ENCODE measurements at regions not wholly inside any gene's neighbourhood (a gene's known extent, or its start where the extent isn't known, plus 50 kb on each side); places are given as distances from the start of the nearest gene placed in this dataset.

DNA sequence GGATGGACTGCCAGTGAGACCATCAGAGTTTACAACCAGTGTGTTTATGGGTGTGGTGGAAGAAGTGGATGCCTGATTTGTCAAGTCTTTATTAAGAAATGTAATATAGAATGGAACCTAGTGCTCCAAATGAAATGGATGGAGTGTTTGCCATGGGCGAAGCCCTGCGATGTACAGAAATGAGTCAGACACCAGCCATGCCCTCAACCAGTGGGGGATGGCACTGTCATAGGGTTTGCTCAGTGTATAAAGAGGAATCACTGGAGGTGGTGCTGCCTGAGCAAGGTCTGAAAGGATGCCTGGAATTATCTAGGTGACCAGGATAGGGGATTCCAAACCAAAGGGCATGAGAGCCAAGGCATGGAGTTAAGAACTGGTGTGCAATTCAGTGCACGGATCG lies 120.9 kb upstream of the MTNR1B start:
- Histone ChIP-seq H3K27ac (no peak overlapping the region), H3K36me3 (no peaks in the 10 kb centered on the region), H3K27me3 (no peaks in the 10 kb centered on the region), H3K4me3 (no peak overlapping the region), H3K4me1 (peaks cover 5 to 64% (median 34%) of the 10 kb centered on the region in 4 donors), H3K9me3 (no peaks in the 10 kb centered on the region)
- in situ Hi-C loops (cut with MboI; ENCODE audit: low pct_ligation_motif_present in 1 of 4, low pct_unique_long_range_greater_than_20kb in 1 of 4, low sequenced_read_pairs in 3 of 4) (no loop called here), intact Hi-C loops (cut with DNase I; ENCODE audit: low total_unique reads) (no loop called here)
- TF ChIP-seq POLR2AphosphoS5 (IDR thresholded peaks at IDR 0.05) (no peak), POLR2A (IDR thresholded peaks at IDR 0.05) (no peak), EP300 (IDR thresholded peaks at IDR 0.05; ENCODE audit: low read depth) (no peak)
- TF ChIP-seq, protein P1, sequence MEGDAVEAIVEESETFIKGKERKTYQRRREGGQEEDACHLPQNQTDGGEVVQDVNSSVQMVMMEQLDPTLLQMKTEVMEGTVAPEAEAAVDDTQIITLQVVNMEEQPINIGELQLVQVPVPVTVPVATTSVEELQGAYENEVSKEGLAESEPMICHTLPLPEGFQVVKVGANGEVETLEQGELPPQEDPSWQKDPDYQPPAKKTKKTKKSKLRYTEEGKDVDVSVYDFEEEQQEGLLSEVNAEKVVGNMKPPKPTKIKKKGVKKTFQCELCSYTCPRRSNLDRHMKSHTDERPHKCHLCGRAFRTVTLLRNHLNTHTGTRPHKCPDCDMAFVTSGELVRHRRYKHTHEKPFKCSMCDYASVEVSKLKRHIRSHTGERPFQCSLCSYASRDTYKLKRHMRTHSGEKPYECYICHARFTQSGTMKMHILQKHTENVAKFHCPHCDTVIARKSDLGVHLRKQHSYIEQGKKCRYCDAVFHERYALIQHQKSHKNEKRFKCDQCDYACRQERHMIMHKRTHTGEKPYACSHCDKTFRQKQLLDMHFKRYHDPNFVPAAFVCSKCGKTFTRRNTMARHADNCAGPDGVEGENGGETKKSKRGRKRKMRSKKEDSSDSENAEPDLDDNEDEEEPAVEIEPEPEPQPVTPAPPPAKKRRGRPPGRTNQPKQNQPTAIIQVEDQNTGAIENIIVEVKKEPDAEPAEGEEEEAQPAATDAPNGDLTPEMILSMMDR (IDR thresholded peaks at IDR 0.05): no peak
- WGBS, 2 donors (ENCODE audit: low coverage in 1 of 2): 88 to 96% methylated on average over 4 of the region's 4 CpGs
- DNase-seq: no peak

DNA sequence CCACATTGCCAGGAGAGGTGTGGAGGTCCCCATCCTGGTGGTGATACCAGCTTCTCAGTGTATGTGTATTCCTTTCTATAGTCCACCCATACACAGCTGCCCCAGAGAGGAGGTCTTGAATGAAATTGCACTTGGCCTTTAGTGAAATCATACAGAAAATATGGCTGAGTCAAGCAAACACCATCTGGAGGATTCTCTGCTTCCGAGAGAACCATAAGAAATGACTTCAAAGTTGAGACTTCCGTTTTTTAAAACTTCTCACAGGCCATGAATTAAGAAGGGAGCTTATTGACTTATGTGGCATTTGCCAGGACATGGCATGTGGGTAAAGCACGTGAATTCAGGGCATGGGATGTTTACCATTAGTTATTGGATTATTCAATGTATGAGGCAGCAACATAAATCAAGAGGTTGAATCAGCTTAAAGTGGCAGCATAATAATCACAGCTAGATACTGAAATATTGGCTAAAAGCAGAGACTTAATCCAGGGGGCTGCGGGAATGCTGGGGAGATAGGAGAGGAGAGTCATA lies 119.1 kb upstream of the MTNR1B start:
- in situ Hi-C loops (cut with MboI; ENCODE audit: low pct_ligation_motif_present in 1 of 4, low pct_unique_long_range_greater_than_20kb in 1 of 4, low sequenced_read_pairs in 3 of 4) (no loop called here), intact Hi-C loops (cut with DNase I; ENCODE audit: low total_unique reads) (no loop called here)
- H3K27ac ChIP-seq: no peak overlapping the region
- WGBS, 2 donors (ENCODE audit: low coverage in 1 of 2): 73 to 76% methylated on average over 3 to 4 of the region's 4 CpGs
- no peak for DNase-seq
- H3K9me3 ChIP-seq: no peaks in the 10 kb centered on the region
- no peak overlapping the region for H3K4me3 ChIP-seq
- H3K27me3 ChIP-seq: no peaks in the 10 kb centered on the region
- TF ChIP-seq POLR2AphosphoS5 (IDR thresholded peaks at IDR 0.05) (no peak), EP300 (IDR thresholded peaks at IDR 0.05; ENCODE audit: low read depth) (no peak), POLR2A (IDR thresholded peaks at IDR 0.05) (no peak)
- TF ChIP-seq, protein P1 (IDR thresholded peaks at IDR 0.05): no peak
- no peaks in the 10 kb centered on the region for H3K36me3 ChIP-seq
- H3K4me1 ChIP-seq: peaks cover 3 to 49% (median 32%) of the 10 kb centered on the region in 4 donors

DNA sequence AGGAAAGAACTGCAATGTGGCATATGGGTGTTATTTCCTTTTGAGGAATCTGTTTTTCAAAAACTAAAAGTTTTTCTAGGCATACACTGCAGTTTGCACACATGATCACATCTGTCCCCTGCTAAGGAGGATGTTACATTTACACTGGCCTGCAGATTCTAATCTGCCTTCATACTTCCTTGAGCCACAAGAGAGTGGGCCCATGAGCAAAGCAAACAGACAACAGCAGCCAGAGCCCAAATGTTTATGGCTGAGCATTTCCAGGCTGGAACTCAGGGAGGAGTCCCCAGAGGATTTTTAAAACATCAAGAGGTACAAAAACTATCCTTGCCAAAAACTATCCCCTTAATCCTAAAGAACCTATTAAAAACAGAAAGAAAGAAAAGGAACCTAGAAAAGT lies 117.2 kb upstream of the MTNR1B start:
- no peaks in the 10 kb centered on the region for H3K9me3 ChIP-seq
- in situ Hi-C loops (cut with MboI; ENCODE audit: low pct_ligation_motif_present in 1 of 4, low pct_unique_long_range_greater_than_20kb in 1 of 4, low sequenced_read_pairs in 3 of 4): no loop called here
- intact Hi-C loops (cut with DNase I; ENCODE audit: low total_unique reads): no loop called here

DNA sequence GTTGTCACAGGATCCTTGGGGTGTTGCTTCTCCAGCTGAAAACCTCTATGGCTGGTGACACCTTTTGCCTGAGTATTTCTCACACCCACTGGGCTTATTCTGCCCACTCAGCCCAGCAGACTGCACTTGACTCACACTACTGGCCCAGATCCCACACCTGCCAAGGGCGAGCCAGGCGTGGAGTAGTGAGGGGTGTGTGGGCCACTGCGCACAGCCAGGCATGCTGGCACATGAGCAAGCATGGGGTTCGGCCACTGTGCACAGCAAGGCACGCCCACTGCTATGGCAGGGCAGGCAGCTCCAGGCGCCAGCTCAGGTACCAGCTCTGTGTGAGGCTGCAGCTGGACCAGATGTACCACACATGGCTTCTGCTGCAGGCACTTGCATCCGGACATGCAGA lies 116.5 kb upstream of the MTNR1B start:
- DNase-seq: peak; percentile 75
- Histone ChIP-seq H3K27ac (no peak overlapping the region), H3K36me3 (no peaks in the 10 kb centered on the region), H3K4me3 (no peak overlapping the region), H3K4me1 (peaks cover 3 to 40% (median 12%) of the 10 kb centered on the region in 4 donors), H3K9me3 (no peaks in the 10 kb centered on the region), H3K27me3 (no peaks in the 10 kb centered on the region)
- intact Hi-C loops (cut with DNase I; ENCODE audit: low total_unique reads) (no loop called here), in situ Hi-C loops (cut with MboI; ENCODE audit: low pct_ligation_motif_present in 1 of 4, low pct_unique_long_range_greater_than_20kb in 1 of 4, low sequenced_read_pairs in 3 of 4) (no loop called here)
- 30% methylated on average over 6 of the region's 7 CpGs; no CpG with 5 or more reads in 1 of the 2 donors for WGBS, 2 donors (ENCODE audit: low coverage in 1 of 2)
- TF ChIP-seq, protein P1 (IDR thresholded peaks at IDR 0.05): no peak
- TF ChIP-seq POLR2A (IDR thresholded peaks at IDR 0.05): no peak
- no peak for TF ChIP-seq POLR2AphosphoS5 (IDR thresholded peaks at IDR 0.05)
- TF ChIP-seq EP300 (IDR thresholded peaks at IDR 0.05; ENCODE audit: low read depth): no peak

More for the DNA sequence above, 117.2 kb upstream of the MTNR1B start:
- Histone ChIP-seq H3K27me3 (no peaks in the 10 kb centered on the region), H3K27ac (no peak overlapping the region), H3K36me3 (no peaks in the 10 kb centered on the region), H3K4me1 (peaks cover 3 to 46% (median 16%) of the 10 kb centered on the region in 4 donors), H3K4me3 (no peak overlapping the region)
- no peak for DNase-seq
- TF ChIP-seq, protein P1 (IDR thresholded peaks at IDR 0.05): no peak
- TF ChIP-seq EP300 (IDR thresholded peaks at IDR 0.05; ENCODE audit: low read depth) (no peak), POLR2AphosphoS5 (IDR thresholded peaks at IDR 0.05) (no peak), POLR2A (IDR thresholded peaks at IDR 0.05) (no peak)

All from transverse colon (tissue), 4 donors.